A549 (cell line): ENCODE measurements at regions not wholly inside any gene's neighbourhood (a gene's known extent, or its start where the extent isn't known, plus 50 kb on each side); places are given as distances from the start of the nearest gene placed in this dataset.

Experiments used
- CBX8 ChIP-seq: fragments of 200-600 bp; sonication (generic); IDR thresholded peaks from 2 replicates; pipeline ENCODE4 v1.6.1; 2016
- CTCF ChIP-seq: fragments of >200 bp; sonication (Bioruptor Twin); formaldehyde crosslinking; IDR thresholded peaks from 3 replicates; pipeline ENCODE4 v1.5.1; 2016
- FOSB ChIP-seq: fragments of 250-450 bp; sonication (Bioruptor Pico); IDR thresholded peaks from 2 replicates; pipeline ENCODE4 v1.5.0; 2020; ENCODE audit warnings: mild to moderate bottlenecking, moderate library complexity
- GATA3 ChIP-seq: IDR thresholded peaks from 2 replicates; pipeline ENCODE4 v1.6.1; 2012; ENCODE audit warnings: borderline replicate concordance
- HEYL ChIP-seq: fragments of 250-450 bp; sonication (Bioruptor Pico); IDR thresholded peaks from 2 replicates; pipeline ENCODE4 v1.8.0; 2021; ENCODE audit warnings: mild to moderate bottlenecking, moderate library complexity
- HMGXB4 ChIP-seq: fragments of 250-450 bp; sonication (Bioruptor Pico); IDR thresholded peaks from 2 replicates; pipeline ENCODE4 v1.5.0; 2021; ENCODE audit warnings: mild to moderate bottlenecking, moderate library complexity, borderline replicate concordance
- JUN ChIP-seq, 2 experiments: fragments of >200 bp; sonication (Bioruptor Twin); formaldehyde crosslinking; IDR thresholded peaks; 2 replicates in 1 of 2; 3 replicates in 1 of 2; pipeline ENCODE4 v1.6.1; 2016 to 2017
- KDM1A ChIP-seq: fragments of 200-600 bp; sonication (generic); IDR thresholded peaks from 2 replicates; pipeline ENCODE4 v1.6.1; 2016; ENCODE audit warnings: low read depth, mild to moderate bottlenecking
- MAZ ChIP-seq: fragments of 150-350 bp; IDR thresholded peaks from 2 replicates; pipeline ENCODE4 v1.6.1; 2014; ENCODE audit warnings: antibody characterized with exemption, low read depth, low read length, borderline replicate concordance
- POLR2A ChIP-seq: IDR thresholded peaks from 2 replicates; pipeline ENCODE4 v1.6.1; 2012; ENCODE audit warnings: mild to moderate bottlenecking, low read length
- RAD21 ChIP-seq, 2 experiments: fragments of >200 bp in 1 of 2; sonication (Bioruptor Twin) in 1 of 2; formaldehyde crosslinking in 1 of 2; IDR thresholded peaks in 1 of 2; conservative IDR thresholded peaks in 1 of 2; 2 replicates in 1 of 2; 3 replicates in 1 of 2; pipeline ENCODE4 v1.6.1; 2012 to 2018; ENCODE audit warnings: inconsistent platforms in 1 of 2
- REST ChIP-seq: fragments of 200-600 bp; sonication (generic); IDR thresholded peaks from 2 replicates; pipeline ENCODE4 v1.6.1; 2016; ENCODE audit warnings: antibody characterized with exemption, mild to moderate bottlenecking, moderate library complexity
- RNF2 ChIP-seq: fragments of 200-600 bp; sonication (generic); IDR thresholded peaks from 2 replicates; pipeline ENCODE4 v1.6.1; 2016; ENCODE audit warnings: low read depth, mild to moderate bottlenecking, antibody characterized with exemption, moderate library complexity, borderline replicate concordance

GRCh38 chr17:77480509-77481215 lies 339.9 kb downstream of the SEC14L1 start:
- TF ChIP-seq JUN (IDR thresholded peaks at IDR 0.05) (no peak), CTCF (no peak), FOSB (CRISPR knock-in tag) (no peak), RAD21 (conservative IDR thresholded peaks at IDR 0.05 in 1 of 2, IDR thresholded peaks at IDR 0.05 in 1 of 2) (no peak), MAZ (no peak), RNF2 (no peak), CBX8 (no peak), REST (no peak), KDM1A (no peak), POLR2A (no peak), HEYL (CRISPR knock-in tag) (no peak), GATA3 (no peak), HMGXB4 (CRISPR knock-in tag) (no peak)
